ENCODE measurements at regions not wholly inside any gene's neighbourhood (a gene's known extent, or its start where the extent isn't known, plus 50 kb on each side); places are given as distances from the start of the nearest gene placed in this dataset.
"Not testable (repeated sequence)": the region's sequence is repeated elsewhere in the genome, so short reads cannot be mapped to it uniquely, and the experiment has no call there.

DNA sequence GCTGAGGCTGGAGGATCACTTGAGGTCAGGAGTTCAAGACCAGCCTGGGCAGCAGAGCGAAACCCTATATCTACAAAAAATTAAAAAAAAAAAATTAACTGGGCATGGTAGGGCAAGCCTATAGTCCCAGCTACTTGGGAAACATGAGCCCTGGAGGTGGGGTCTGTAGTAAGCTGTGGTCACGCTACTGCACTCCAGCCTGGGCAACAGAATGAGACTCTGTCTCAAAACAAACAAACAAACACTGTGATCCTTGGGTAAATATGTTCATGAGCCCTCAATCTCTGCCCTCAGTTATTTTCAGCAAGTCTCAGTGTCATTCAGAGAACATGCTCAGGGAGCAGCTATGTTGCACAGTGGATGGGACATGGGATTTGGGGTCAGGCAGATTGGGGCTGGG lies 76.2 kb downstream of the PTTG1 start:
- H3K56ac ChIP-seq (ENCODE audit: insufficient read length, low read depth, low read length): no peak overlapping the region
- no peak overlapping the region for H3K23ac ChIP-seq (ENCODE audit: insufficient read length, low read depth, low read length)
- H2BK5ac ChIP-seq (ENCODE audit: insufficient read length, low read length): no peak overlapping the region
- no peak overlapping the region for H4K8ac ChIP-seq (replicated peaks; ENCODE audit: insufficient read length, low read depth, low read length)
- Mint-ChIP-seq H3K27me3 (ENCODE audit: low read depth) (peaks cover 6% of the 10 kb centered on the region), H3K36me3 (ENCODE audit: insufficient read depth in 1 of 3, low read depth in 3 of 3) (no peaks in the 10 kb centered on the region), H3K9me3 (no peaks in the 10 kb centered on the region; a peak in 1 of 5 replicates), H3K4me3 (no peak overlapping the region), H3K27ac (no peak overlapping the region), H3K4me1 (peaks cover 3 to 5% of the 10 kb centered on the region in 2 experiments)
- DNase-seq: no peak
- H3K14ac ChIP-seq (ENCODE audit: insufficient read depth, low read length): no peak overlapping the region
- H4K20me1 ChIP-seq (ENCODE audit: control insufficient read depth, insufficient read depth, insufficient read length): no peaks in the 10 kb centered on the region
- H3K9ac ChIP-seq (ENCODE audit: extremely low read depth, insufficient read length, low read length): no peak overlapping the region
- WGBS (ENCODE audit: extremely low coverage, insufficient read length, low lambda C conversion rate): no CpG with 5 or more reads among the region's 2 CpGs
- H4K5ac ChIP-seq (ENCODE audit: insufficient read length, low read depth, low read length): no peak overlapping the region
- H2BK15ac ChIP-seq (ENCODE audit: low read depth, low read length): no peak overlapping the region
- no peak overlapping the region for H3K4me2 ChIP-seq (ENCODE audit: insufficient read depth, insufficient read length, low read length)
- H2AK5ac ChIP-seq (ENCODE audit: insufficient read length, low read length): no peak overlapping the region
- H2BK120ac ChIP-seq (ENCODE audit: low read depth, low read length, poor library complexity, severe bottlenecking): no peak overlapping the region
- H2BK12ac ChIP-seq (ENCODE audit: insufficient read length, low read depth, low read length): no peak overlapping the region
- H3K27me3 ChIP-seq (ENCODE audit: insufficient read depth, low read length): no peaks in the 10 kb centered on the region
- H3K4me1 ChIP-seq (ENCODE audit: insufficient read depth, low read length): no peaks in the 10 kb centered on the region
- no peaks in the 10 kb centered on the region for H3K9me3 ChIP-seq (ENCODE audit: control insufficient read depth, low read depth, low read length)
- no peak overlapping the region for H4K91ac ChIP-seq (ENCODE audit: insufficient read length, low read depth, low read length)
- no peak overlapping the region for H3K18ac ChIP-seq (ENCODE audit: insufficient read length, low read depth, low read length)
- H3K27ac ChIP-seq (ENCODE audit: insufficient read length, low read depth, low read length): no peak overlapping the region
- TF ChIP-seq, protein P1, sequence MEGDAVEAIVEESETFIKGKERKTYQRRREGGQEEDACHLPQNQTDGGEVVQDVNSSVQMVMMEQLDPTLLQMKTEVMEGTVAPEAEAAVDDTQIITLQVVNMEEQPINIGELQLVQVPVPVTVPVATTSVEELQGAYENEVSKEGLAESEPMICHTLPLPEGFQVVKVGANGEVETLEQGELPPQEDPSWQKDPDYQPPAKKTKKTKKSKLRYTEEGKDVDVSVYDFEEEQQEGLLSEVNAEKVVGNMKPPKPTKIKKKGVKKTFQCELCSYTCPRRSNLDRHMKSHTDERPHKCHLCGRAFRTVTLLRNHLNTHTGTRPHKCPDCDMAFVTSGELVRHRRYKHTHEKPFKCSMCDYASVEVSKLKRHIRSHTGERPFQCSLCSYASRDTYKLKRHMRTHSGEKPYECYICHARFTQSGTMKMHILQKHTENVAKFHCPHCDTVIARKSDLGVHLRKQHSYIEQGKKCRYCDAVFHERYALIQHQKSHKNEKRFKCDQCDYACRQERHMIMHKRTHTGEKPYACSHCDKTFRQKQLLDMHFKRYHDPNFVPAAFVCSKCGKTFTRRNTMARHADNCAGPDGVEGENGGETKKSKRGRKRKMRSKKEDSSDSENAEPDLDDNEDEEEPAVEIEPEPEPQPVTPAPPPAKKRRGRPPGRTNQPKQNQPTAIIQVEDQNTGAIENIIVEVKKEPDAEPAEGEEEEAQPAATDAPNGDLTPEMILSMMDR (conservative IDR thresholded peaks at IDR 0.05): no peak
- H3K23me2 ChIP-seq (ENCODE audit: insufficient read length, low read depth, low read length, poor library complexity, severe bottlenecking): no peaks in the 10 kb centered on the region
- H3K79me2 ChIP-seq (ENCODE audit: insufficient read depth, low read length): no peaks in the 10 kb centered on the region
- no peak overlapping the region for H2AFZ ChIP-seq (ENCODE audit: low read length)
- H2BK20ac ChIP-seq (ENCODE audit: low read depth, low read length, poor library complexity, severe bottlenecking): no peak overlapping the region
- no peak overlapping the region for H3K4ac ChIP-seq (ENCODE audit: low read depth, low read length)
- H3T11ph ChIP-seq (ENCODE audit: low read length): no peak overlapping the region
- H3K79me1 ChIP-seq (ENCODE audit: insufficient read depth, low read depth, low read length, poor library complexity, severe bottlenecking): no peaks in the 10 kb centered on the region

DNA sequence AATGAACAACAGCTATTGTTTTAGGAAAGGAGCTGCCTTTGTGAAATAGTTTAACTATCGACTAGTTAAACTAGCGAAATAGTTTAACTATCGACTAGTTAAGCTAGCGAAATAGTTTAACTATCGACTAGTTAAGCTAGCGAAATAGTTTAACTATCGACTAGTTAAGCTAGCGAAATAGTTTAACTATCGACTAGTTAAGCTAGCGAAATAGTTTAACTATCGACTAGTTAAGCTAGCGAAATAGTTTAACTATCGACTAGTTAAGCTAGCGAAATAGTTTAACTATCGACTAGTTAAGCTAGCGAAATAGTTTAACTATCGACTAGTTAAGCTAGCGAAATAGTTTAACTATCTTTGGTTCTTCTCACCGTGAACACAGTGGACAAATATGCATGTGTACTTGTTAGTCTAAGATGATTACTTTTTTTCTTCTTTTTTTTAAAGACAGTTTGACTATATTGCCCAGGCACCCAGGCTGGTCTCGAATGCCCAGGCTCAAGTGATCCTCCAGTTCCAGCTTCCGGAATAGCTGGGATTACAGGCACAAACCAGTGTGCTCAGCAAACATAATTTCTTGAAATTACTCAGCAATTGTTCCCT lies 76.9 kb downstream of the PTTG1 start:
- H4K8ac ChIP-seq (replicated peaks; ENCODE audit: insufficient read length, low read depth, low read length); H3K79me2 ChIP-seq (ENCODE audit: insufficient read depth, low read length); H3K79me1 ChIP-seq (ENCODE audit: insufficient read depth, low read depth, low read length, poor library complexity, severe bottlenecking); H2BK5ac ChIP-seq (ENCODE audit: insufficient read length, low read length); H3T11ph ChIP-seq (ENCODE audit: low read length); H3K56ac ChIP-seq (ENCODE audit: insufficient read length, low read depth, low read length); H4K91ac ChIP-seq (ENCODE audit: insufficient read length, low read depth, low read length); H3K27me3 Mint-ChIP-seq (ENCODE audit: low read depth); H3K9ac ChIP-seq (ENCODE audit: extremely low read depth, insufficient read length, low read length); H2BK20ac ChIP-seq (ENCODE audit: low read depth, low read length, poor library complexity, severe bottlenecking); H3K27ac Mint-ChIP-seq; H2AK5ac ChIP-seq (ENCODE audit: insufficient read length, low read length); H3K4me3 Mint-ChIP-seq; H3K4me1 Mint-ChIP-seq; H3K23ac ChIP-seq (ENCODE audit: insufficient read length, low read depth, low read length); H3K23me2 ChIP-seq (ENCODE audit: insufficient read length, low read depth, low read length, poor library complexity, severe bottlenecking); H2BK12ac ChIP-seq (ENCODE audit: insufficient read length, low read depth, low read length); H3K4me1 ChIP-seq (ENCODE audit: insufficient read depth, low read length); H4K5ac ChIP-seq (ENCODE audit: insufficient read length, low read depth, low read length); H3K18ac ChIP-seq (ENCODE audit: insufficient read length, low read depth, low read length); H3K9me3 Mint-ChIP-seq; H4K20me1 ChIP-seq (ENCODE audit: control insufficient read depth, insufficient read depth, insufficient read length); H3K36me3 Mint-ChIP-seq (ENCODE audit: insufficient read depth in 1 of 3, low read depth in 3 of 3); H3K27me3 ChIP-seq (ENCODE audit: insufficient read depth, low read length); H2BK15ac ChIP-seq (ENCODE audit: low read depth, low read length); H2BK120ac ChIP-seq (ENCODE audit: low read depth, low read length, poor library complexity, severe bottlenecking); H3K27ac ChIP-seq (ENCODE audit: insufficient read length, low read depth, low read length); H3K9me3 ChIP-seq (ENCODE audit: control insufficient read depth, low read depth, low read length); H3K14ac ChIP-seq (ENCODE audit: insufficient read depth, low read length); H3K4me2 ChIP-seq (ENCODE audit: insufficient read depth, insufficient read length, low read length); H2AFZ ChIP-seq (ENCODE audit: low read length); DNase-seq; H3K4ac ChIP-seq (ENCODE audit: low read depth, low read length): not testable (repeated sequence)
- no CpG with 5 or more reads among the region's 21 CpGs for WGBS (ENCODE audit: extremely low coverage, insufficient read length, low lambda C conversion rate)
